HEK293T (cell line): ENCODE measurements at regions not wholly inside any gene's neighbourhood (a gene's known extent, or its start where the extent isn't known, plus 50 kb on each side); places are given as distances from the start of the nearest gene placed in this dataset.

Source experiments
- ELF4 ChIP-seq: fragments of 450-650 bp; IDR thresholded peaks from 2 replicates; pipeline ENCODE4 v1.6.1; 2017; ENCODE audit warnings: antibody characterized with exemption
- FOXA1 ChIP-seq: fragments of 450-650 bp; IDR thresholded peaks from 2 replicates; pipeline ENCODE4 v1.6.1; 2016; ENCODE audit warnings: mild to moderate bottlenecking
- FOXM1 ChIP-seq: fragments of 450-650 bp; IDR thresholded peaks from 2 replicates; pipeline ENCODE4 v1.6.1; 2017; ENCODE audit warnings: mild to moderate bottlenecking, borderline replicate concordance
- LEF1 ChIP-seq: fragments of 450-650 bp; IDR thresholded peaks from 2 replicates; pipeline ENCODE4 v1.6.1; 2017; ENCODE audit warnings: mild to moderate bottlenecking, borderline replicate concordance
- NFRKB ChIP-seq: fragments of 450-650 bp; IDR thresholded peaks from 2 replicates; pipeline ENCODE4 v1.6.1; 2016; ENCODE audit warnings: mild to moderate bottlenecking, moderate library complexity
- SP1 ChIP-seq: fragments of 450-650 bp; IDR thresholded peaks from 2 replicates; pipeline ENCODE4 v1.6.1; 2017
- TARDBP ChIP-seq: fragments of 450-650 bp; IDR thresholded peaks from 2 replicates; pipeline ENCODE4 v1.6.1; 2016

DNA sequence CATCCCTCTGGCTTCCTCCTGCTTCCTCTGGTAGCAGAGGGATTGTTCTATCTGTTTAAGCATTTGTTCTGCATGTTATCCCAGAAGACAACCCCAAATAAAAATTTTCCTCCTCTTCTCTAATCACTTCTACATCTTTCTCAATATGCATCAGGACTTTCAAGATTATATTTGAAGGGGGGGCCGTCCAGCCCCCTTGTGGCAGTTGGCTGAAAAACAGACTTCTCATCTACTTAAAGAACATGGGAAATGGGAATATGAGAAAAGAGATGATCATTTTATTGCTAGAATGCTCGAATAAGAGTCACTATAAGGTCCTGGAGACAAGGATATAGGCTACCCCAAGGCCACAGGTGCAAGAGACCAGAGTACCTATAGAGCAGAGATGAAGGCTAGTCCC lies 466.0 kb downstream of the REEP3 start:
- TF ChIP-seq ELF4 (no peak), LEF1 (no peak), SP1 (no peak), FOXM1 (no peak), NFRKB (no peak), FOXA1 (no peak), TARDBP (no peak)
